IMR-90 (cell line): ENCODE measurements at regions not wholly inside any gene's neighbourhood (a gene's known extent, or its start where the extent isn't known, plus 50 kb on each side); places are given as distances from the start of the nearest gene placed in this dataset.

Source experiments
- ATAC-seq: fragments of 200-7000 bp; cut with Tn5 transposase; 2 replicates; pipeline ENCODE4 v1.9.1; 2020; ENCODE audit warnings: low read depth, mild to moderate bottlenecking, moderate library complexity
- BruUV-seq: library from RNA; stranded (reverse); fragments of 400-500 nt; replicated peaks from 2 replicates; lab custom pipeline; 2021; lab: Mats Ljungman, UMichigan
- CTCF ChIA-PET: fragments of 300-600 bp; formaldehyde crosslinking; extraction: SDS; loops from one replicate; lab custom pipeline; 2021; ENCODE audit warnings: antibody characterized with exemption; lab: Yijun Ruan, JAX
- POLR2A ChIA-PET: fragments of 300-600 bp; sonication (Branson Sonifier 250); formaldehyde crosslinking; loops from one replicate; lab custom pipeline; 2022; ENCODE audit warnings: antibody characterized with exemption; ENCODE audit not compliant: unreplicated experiment; lab: Charles Lee
- DNase-seq: peaks from one replicate; pipeline ENCODE4 v3.0.0; 2013
- H2AFZ ChIP-seq: replicated peaks from 2 replicates; pipeline ENCODE3; 2013; ENCODE audit warnings: low read length, mild to moderate bottlenecking; ENCODE audit not compliant: poor library complexity
- H2AK5ac ChIP-seq: 2 replicates; pipeline ENCODE4 v1.6.1; 2013; ENCODE audit warnings: low read depth, low read length, inconsistent platforms
- H2AK9ac ChIP-seq: replicated peaks from 2 replicates; pipeline ENCODE3; 2013; ENCODE audit warnings: mild to moderate bottlenecking, low read depth, low read length, moderate library complexity; ENCODE audit not compliant: poor library complexity
- H2BK120ac ChIP-seq: 2 replicates; pipeline ENCODE4 v1.6.1; 2013; ENCODE audit warnings: low read depth, low read length, inconsistent platforms
- H2BK15ac ChIP-seq: 3 replicates; pipeline ENCODE4 v1.6.1; 2013; ENCODE audit warnings: low read depth, low read length, inconsistent platforms
- H2BK20ac ChIP-seq: 2 replicates; pipeline ENCODE4 v1.6.1; 2013; ENCODE audit warnings: low read depth, mild to moderate bottlenecking, inconsistent platforms, low read length, moderate library complexity
- H2BK5ac ChIP-seq: 2 replicates; pipeline ENCODE4 v1.6.1; 2013; ENCODE audit warnings: mild to moderate bottlenecking, low read depth, low read length, inconsistent platforms; ENCODE audit not compliant: poor library complexity, severe bottlenecking
- H3K14ac ChIP-seq: replicated peaks from 2 replicates; pipeline ENCODE4 v1.6.1; 2013; ENCODE audit warnings: low read depth, low read length, inconsistent platforms
- H3K18ac ChIP-seq: 2 replicates; pipeline ENCODE4 v1.6.1; 2013; ENCODE audit warnings: low read depth, low read length, control low read depth
- H3K23ac ChIP-seq: 2 replicates; pipeline ENCODE4 v1.6.1; 2013; ENCODE audit warnings: low read depth, low read length, inconsistent platforms
- H3K27ac ChIP-seq: 2 replicates; pipeline ENCODE4 v1.5.1; 2013; ENCODE audit warnings: mild to moderate bottlenecking, control low read depth, low read length; ENCODE audit not compliant: insufficient read depth
- H3K27me3 ChIP-seq: 2 replicates; pipeline ENCODE4 v1.6.1; 2013; ENCODE audit warnings: low read length; ENCODE audit not compliant: control insufficient read depth, insufficient read depth
- H3K36me3 ChIP-seq: 2 replicates; pipeline ENCODE4 v1.6.1; 2013; ENCODE audit warnings: low read length, mixed read lengths; ENCODE audit not compliant: control insufficient read depth, insufficient read depth
- H3K4ac ChIP-seq: 2 replicates; pipeline ENCODE4 v1.6.1; 2013; ENCODE audit warnings: low read depth, low read length, inconsistent platforms
- H3K4me1 ChIP-seq: 2 replicates; pipeline ENCODE4 v1.6.1; 2013; ENCODE audit warnings: low read length, mixed read lengths; ENCODE audit not compliant: control insufficient read depth, insufficient read depth
- H3K4me2 ChIP-seq: 2 replicates; pipeline ENCODE4 v1.6.1; 2013; ENCODE audit warnings: low read depth, mild to moderate bottlenecking, control low read depth, low read length, moderate library complexity
- H3K4me3 ChIP-seq: 2 replicates; pipeline ENCODE4 v1.5.1; 2013; ENCODE audit warnings: low read depth, mild to moderate bottlenecking, control low read depth, low read length, moderate library complexity; ENCODE audit not compliant: insufficient read depth
- H3K56ac ChIP-seq: 2 replicates; pipeline ENCODE4 v1.6.1; 2013; ENCODE audit warnings: low read length, inconsistent platforms; ENCODE audit not compliant: insufficient read depth; ENCODE audit errors: extremely low read depth
- H3K79me1 ChIP-seq, 2 experiments: 2 replicates each; pipeline ENCODE4 v1.6.1; 2013; ENCODE audit warnings: low read length in 2 of 2, inconsistent platforms in 1 of 2, low read depth in 1 of 2
- H3K9ac ChIP-seq: 2 replicates; pipeline ENCODE4 v1.6.1; 2013; ENCODE audit warnings: low read depth, low read length, control low read depth
- H3K9me1 ChIP-seq: 2 replicates; pipeline ENCODE4 v1.6.1; 2013; ENCODE audit warnings: low read length, inconsistent platforms; ENCODE audit not compliant: insufficient read depth
- H3K9me3 ChIP-seq: 2 replicates; pipeline ENCODE4 v1.6.1; 2013; ENCODE audit warnings: low read length; ENCODE audit not compliant: control insufficient read depth, insufficient read depth
- H4K20me1 ChIP-seq: 2 replicates; pipeline ENCODE4 v1.6.1; 2013; ENCODE audit warnings: low read length, inconsistent platforms; ENCODE audit not compliant: insufficient read depth
- H4K5ac ChIP-seq: 2 replicates; pipeline ENCODE4 v1.6.1; 2013; ENCODE audit warnings: mild to moderate bottlenecking, low read depth, low read length, control low read depth
- H4K8ac ChIP-seq, 2 experiments: 2 replicates each; pipeline ENCODE4 v1.6.1; 2013; ENCODE audit warnings: low read depth in 2 of 2, low read length in 2 of 2, control low read depth in 1 of 2, inconsistent platforms in 1 of 2
- H4K91ac ChIP-seq: 2 replicates; pipeline ENCODE4 v1.6.1; 2013; ENCODE audit warnings: low read depth, low read length, inconsistent platforms; ENCODE audit not compliant: insufficient read depth
- BHLHE40 ChIP-seq: fragments of 150-350 bp; IDR thresholded peaks from 2 replicates; pipeline ENCODE4 v1.6.1; 2016; ENCODE audit warnings: mild to moderate bottlenecking, low read depth, low read length
- CEBPB ChIP-seq: IDR thresholded peaks from 2 replicates; pipeline ENCODE4 v1.6.1; 2012; ENCODE audit warnings: low read depth, low read length, improper control_type of control experiment
- CHD1 ChIP-seq: IDR thresholded peaks from 2 replicates; pipeline ENCODE4 v1.6.1; 2012; ENCODE audit warnings: low read depth, low read length, improper control_type of control experiment
- FOS ChIP-seq: fragments of 150-350 bp; IDR thresholded peaks from 2 replicates; pipeline ENCODE4 v1.6.1; 2016; ENCODE audit warnings: low read depth, low read length
- MAFK ChIP-seq: IDR thresholded peaks from 2 replicates; pipeline ENCODE4 v1.6.1; 2012; ENCODE audit warnings: low read depth, low read length, improper control_type of control experiment
- MAZ ChIP-seq: IDR thresholded peaks from 2 replicates; pipeline ENCODE4 v1.6.1; 2012; ENCODE audit warnings: low read depth, mild to moderate bottlenecking, low read length, improper control_type of control experiment, moderate library complexity, borderline replicate concordance
- MXI1 ChIP-seq: IDR thresholded peaks from 2 replicates; pipeline ENCODE4 v1.6.1; 2012; ENCODE audit warnings: low read depth, mild to moderate bottlenecking, low read length, moderate library complexity, borderline replicate concordance
- NFE2L2 ChIP-seq: fragments of 150-350 bp; IDR thresholded peaks from 2 replicates; pipeline ENCODE4 v1.6.1; 2016; ENCODE audit warnings: low read depth, mild to moderate bottlenecking, low read length
- POLR2A ChIP-seq: IDR thresholded peaks from 2 replicates; pipeline ENCODE4 v1.6.1; 2012; ENCODE audit warnings: mild to moderate bottlenecking, low read depth, low read length
- RAD21 ChIP-seq: IDR thresholded peaks from 2 replicates; pipeline ENCODE4 v1.6.1; 2012; ENCODE audit warnings: low read length, improper control_type of control experiment
- RCOR1 ChIP-seq: IDR thresholded peaks from 2 replicates; pipeline ENCODE4 v1.6.1; 2012; ENCODE audit warnings: mild to moderate bottlenecking, low read length, improper control_type of control experiment; ENCODE audit not compliant: insufficient replicate concordance
- RFX5 ChIP-seq: IDR thresholded peaks from 2 replicates; pipeline ENCODE4 v1.8.0; 2012; ENCODE audit warnings: low read depth, mild to moderate bottlenecking, low read length, moderate library complexity
- SMC3 ChIP-seq: fragments of 150-350 bp; IDR thresholded peaks from 2 replicates; pipeline ENCODE4 v1.6.1; 2016; ENCODE audit warnings: low read depth, mild to moderate bottlenecking, antibody characterized with exemption, low read length, moderate library complexity
- whole genome bisulfite sequencing, 2 experiments: methylation state at CpG; one replicate each; pipeline versions ENCODE4 v1.1.5 to v1.1.7; 2013; ENCODE audit warnings: missing lambda C conversion rate in 2 of 2; ENCODE audit not compliant: insufficient read length in 1 of 2; ENCODE audit errors: extremely low coverage in 2 of 2; 5-methylcytosine and 5-hydroxymethylcytosine counted together
- dilution Hi-C: fragments of 300-500 bp; cut with HindIII; formaldehyde crosslinking; loops from one replicate; pipeline ENCODE4 v1.14.3; 2018; ENCODE audit warnings: low sequenced_read_pairs; ENCODE audit not compliant: unreplicated experiment
- in situ Hi-C: fragments of 300-500 bp; cut with MboI; formaldehyde crosslinking; loops from 3 replicates; pipeline ENCODE4 v1.14.3; 2019; ENCODE audit warnings: low sequenced_read_pairs, inconsistent platforms, mixed read lengths
- intact Hi-C: fragments of 100-400 bp; cut with micrococcal nuclease; formaldehyde crosslinking; loops from 2 replicates; pipeline ENCODE4 v1.10.0; 2022
- TF ChIP-seq, protein P1 (sequence below): conservative IDR thresholded peaks from 2 replicates; pipeline ENCODE4 v1.5.1; 2012; ENCODE audit warnings: mild to moderate bottlenecking, low read depth, low read length, improper control_type of control experiment
- TF ChIP-seq, protein P2 (sequence below): fragments of 150-350 bp; IDR thresholded peaks from 2 replicates; pipeline ENCODE4 v1.6.1; 2016; ENCODE audit warnings: low read depth, mild to moderate bottlenecking, low read length, moderate library complexity, borderline replicate concordance

DNA sequence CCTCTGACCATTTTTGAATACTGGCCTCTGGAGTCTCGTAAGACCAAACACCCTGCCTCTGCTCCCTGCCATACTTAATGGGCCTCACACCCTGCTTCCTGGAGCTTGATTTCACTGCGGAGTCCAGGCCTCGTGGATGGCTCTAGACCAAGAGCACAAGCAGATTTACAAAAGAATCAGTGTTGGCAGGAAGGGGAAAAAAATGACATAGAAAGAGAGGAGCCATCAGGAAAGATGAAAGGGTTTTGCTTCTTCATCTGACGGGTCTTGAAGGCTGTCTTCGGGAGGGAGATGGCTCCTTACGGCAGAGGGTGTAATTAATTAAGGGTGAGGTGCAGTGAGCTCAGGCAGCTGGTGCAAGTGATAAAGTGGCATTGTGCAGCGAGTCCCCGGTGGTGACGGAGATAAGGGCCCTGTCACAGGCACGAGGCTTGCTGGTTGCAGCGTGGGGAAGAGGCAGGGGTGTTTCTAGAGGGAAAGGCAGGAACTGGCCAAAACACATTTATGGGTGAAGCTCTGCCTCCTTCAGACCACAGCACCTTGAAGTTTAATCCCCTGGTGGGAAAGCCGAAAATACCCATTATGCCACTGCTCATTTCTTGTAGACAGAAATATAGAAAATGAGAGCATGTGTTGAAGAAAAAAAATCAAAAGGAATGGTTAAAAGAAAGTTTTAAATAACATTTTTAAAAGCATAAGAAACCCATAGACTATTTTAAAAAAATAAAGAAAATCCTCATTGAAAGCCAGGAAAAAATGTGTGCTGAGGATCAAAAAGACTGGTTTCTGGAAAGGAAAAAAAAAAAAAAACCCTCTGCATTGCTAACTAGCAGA lies 128.6 kb upstream of the LRFN2 start:
- Histone ChIP-seq H3K18ac (no peak overlapping the region), H3K14ac (no peak overlapping the region), H3K4me1 (peaks cover 2% of the 10 kb centered on the region; the same call in 1 of the 2 replicates), H3K4ac (no peak overlapping the region), H3K9ac (no peak overlapping the region), H2BK120ac (no peak overlapping the region), H2AK5ac (no peak overlapping the region), H3K4me3 (no peak overlapping the region), H3K36me3 (no peaks in the 10 kb centered on the region), H3K79me1 (no peaks in the 10 kb centered on the region), H3K23ac (no peak overlapping the region), H2BK15ac (no peak overlapping the region), H4K91ac (no peak overlapping the region), H3K27ac (no peak overlapping the region), H3K27me3 (peaks cover 5% of the 10 kb centered on the region), H2BK20ac (no peak overlapping the region), H2AK9ac (no peak overlapping the region), H3K9me3 (no peaks in the 10 kb centered on the region), H4K20me1 (no peaks in the 10 kb centered on the region), H2BK5ac (no peak overlapping the region), H4K5ac (no peak overlapping the region), H3K4me2 (no peak overlapping the region), H3K9me1 (no peaks in the 10 kb centered on the region), H4K8ac (no peak overlapping the region), H3K56ac (no peak overlapping the region), H2AFZ (no peak overlapping the region)
- DNase-seq (no peak), ATAC-seq (no peak)
- ChIA-PET CTCF (no interaction called here), POLR2A (no interaction called here)
- intact Hi-C loops (no loop called here), in situ Hi-C loops (no loop called here), dilution Hi-C loops (no loop called here)
- 20% methylated on average over 6 of the region's 12 CpGs; no CpG with 5 or more reads in 1 of the 2 experiments for WGBS, 2 experiments
- TF ChIP-seq RFX5 = no peak
- TF ChIP-seq MXI1 = no peak
- TF ChIP-seq RAD21 = no peak
- no peak for TF ChIP-seq MAZ
- TF ChIP-seq, protein P1, sequence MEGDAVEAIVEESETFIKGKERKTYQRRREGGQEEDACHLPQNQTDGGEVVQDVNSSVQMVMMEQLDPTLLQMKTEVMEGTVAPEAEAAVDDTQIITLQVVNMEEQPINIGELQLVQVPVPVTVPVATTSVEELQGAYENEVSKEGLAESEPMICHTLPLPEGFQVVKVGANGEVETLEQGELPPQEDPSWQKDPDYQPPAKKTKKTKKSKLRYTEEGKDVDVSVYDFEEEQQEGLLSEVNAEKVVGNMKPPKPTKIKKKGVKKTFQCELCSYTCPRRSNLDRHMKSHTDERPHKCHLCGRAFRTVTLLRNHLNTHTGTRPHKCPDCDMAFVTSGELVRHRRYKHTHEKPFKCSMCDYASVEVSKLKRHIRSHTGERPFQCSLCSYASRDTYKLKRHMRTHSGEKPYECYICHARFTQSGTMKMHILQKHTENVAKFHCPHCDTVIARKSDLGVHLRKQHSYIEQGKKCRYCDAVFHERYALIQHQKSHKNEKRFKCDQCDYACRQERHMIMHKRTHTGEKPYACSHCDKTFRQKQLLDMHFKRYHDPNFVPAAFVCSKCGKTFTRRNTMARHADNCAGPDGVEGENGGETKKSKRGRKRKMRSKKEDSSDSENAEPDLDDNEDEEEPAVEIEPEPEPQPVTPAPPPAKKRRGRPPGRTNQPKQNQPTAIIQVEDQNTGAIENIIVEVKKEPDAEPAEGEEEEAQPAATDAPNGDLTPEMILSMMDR = no peak
- TF ChIP-seq CEBPB = no peak
- TF ChIP-seq, protein P2, sequence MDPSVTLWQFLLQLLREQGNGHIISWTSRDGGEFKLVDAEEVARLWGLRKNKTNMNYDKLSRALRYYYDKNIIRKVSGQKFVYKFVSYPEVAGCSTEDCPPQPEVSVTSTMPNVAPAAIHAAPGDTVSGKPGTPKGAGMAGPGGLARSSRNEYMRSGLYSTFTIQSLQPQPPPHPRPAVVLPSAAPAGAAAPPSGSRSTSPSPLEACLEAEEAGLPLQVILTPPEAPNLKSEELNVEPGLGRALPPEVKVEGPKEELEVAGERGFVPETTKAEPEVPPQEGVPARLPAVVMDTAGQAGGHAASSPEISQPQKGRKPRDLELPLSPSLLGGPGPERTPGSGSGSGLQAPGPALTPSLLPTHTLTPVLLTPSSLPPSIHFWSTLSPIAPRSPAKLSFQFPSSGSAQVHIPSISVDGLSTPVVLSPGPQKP = no peak
- no peak for TF ChIP-seq BHLHE40
- no peak for TF ChIP-seq CHD1
- TF ChIP-seq SMC3 = no peak
- no peak for TF ChIP-seq NFE2L2
- TF ChIP-seq MAFK = no peak
- TF ChIP-seq FOS = no peak
- no peak for TF ChIP-seq RCOR1
- TF ChIP-seq POLR2A = no peak
- no TSS peak for BruUV-seq
